ENCODE measurements at regions not wholly inside any gene's neighbourhood (a gene's known extent, or its start where the extent isn't known, plus 50 kb on each side); places are given as distances from the start of the nearest gene placed in this dataset.
"Not testable (repeated sequence)": the region's sequence is repeated elsewhere in the genome, so short reads cannot be mapped to it uniquely, and the experiment has no call there.

GRCh38 chr14:71246539-71246938 is 339.3 kb downstream of the PCNX1 start:
- Histone ChIP-seq H3K9me3 (no peaks in the 10 kb centered on the region), H3K36me3 (no peaks in the 10 kb centered on the region), H3K27me3 (ENCODE audit: low read depth) (no peaks in the 10 kb centered on the region), H3K4me1 (peaks cover 6% of the 10 kb centered on the region), H3K27ac (no peak overlapping the region), H3K4me3 (no peak overlapping the region)
- no peak for DNase-seq
- TF ChIP-seq CTCF (IDR thresholded peaks at IDR 0.05): no peak
- intact Hi-C loops (cut with DNase I): no loop called here
- no peak for ATAC-seq

- no peak overlapping the region for H3K27ac ChIP-seq
- H3K9me3 ChIP-seq: no peaks in the 10 kb centered on the region
- H3K36me3 ChIP-seq: no peaks in the 10 kb centered on the region
- DNase-seq: no peak
- no peak overlapping the region for H3K4me3 ChIP-seq
- ATAC-seq: no peak
- intact Hi-C loops (cut with DNase I): no loop called here
- no peaks in the 10 kb centered on the region for H3K27me3 ChIP-seq (ENCODE audit: low read depth)
- H3K4me1 ChIP-seq: peaks cover 1% of the 10 kb centered on the region
- no peak for TF ChIP-seq CTCF (IDR thresholded peaks at IDR 0.05)
Measured at GRCh38 chr14:71247106-71247505, 339.8 kb downstream of the PCNX1 start.

- ATAC-seq: no peak
- H3K4me1 ChIP-seq: no peaks in the 10 kb centered on the region
Measured at GRCh38 chr14:71248194-71248593, 340.9 kb downstream of the PCNX1 start.

GRCh38 chr14:71250347-71250746 is 343.1 kb downstream of the PCNX1 start:
- no peaks in the 10 kb centered on the region for H3K9me3 ChIP-seq
- ATAC-seq (no peak), DNase-seq (no peak)
- intact Hi-C loops (cut with DNase I): no loop called here
- no peaks in the 10 kb centered on the region for H3K27me3 ChIP-seq (ENCODE audit: low read depth)
- H3K4me3 ChIP-seq: no peak overlapping the region
- no peaks in the 10 kb centered on the region for H3K36me3 ChIP-seq
- H3K4me1 ChIP-seq: no peaks in the 10 kb centered on the region
- H3K27ac ChIP-seq: no peak overlapping the region
- no peak for TF ChIP-seq CTCF (IDR thresholded peaks at IDR 0.05)

More at GRCh38 chr14:71248194-71248593, 340.9 kb downstream of the PCNX1 start:
- H3K4me3 ChIP-seq: no peak overlapping the region
- no peak for DNase-seq
- H3K27ac ChIP-seq: no peak overlapping the region
- no peaks in the 10 kb centered on the region for H3K27me3 ChIP-seq (ENCODE audit: low read depth)
- TF ChIP-seq CTCF (IDR thresholded peaks at IDR 0.05): no peak
- intact Hi-C loops (cut with DNase I): no loop called here
- no peaks in the 10 kb centered on the region for H3K9me3 ChIP-seq
- H3K36me3 ChIP-seq: no peaks in the 10 kb centered on the region

- H3K4me3 ChIP-seq: no peak overlapping the region
- H3K4me1 ChIP-seq: no peaks in the 10 kb centered on the region
- H3K27ac ChIP-seq: no peak overlapping the region
- no peak for TF ChIP-seq CTCF (IDR thresholded peaks at IDR 0.05)
- ATAC-seq: no peak
- no peaks in the 10 kb centered on the region for H3K9me3 ChIP-seq
- intact Hi-C loops (cut with DNase I): no loop called here
- no peaks in the 10 kb centered on the region for H3K27me3 ChIP-seq (ENCODE audit: low read depth)
- no peak for DNase-seq
- H3K36me3 ChIP-seq: no peaks in the 10 kb centered on the region
Measured at GRCh38 chr14:71250791-71251190, 343.5 kb downstream of the PCNX1 start.

- H3K27ac ChIP-seq; DNase-seq; H3K36me3 ChIP-seq; intact Hi-C loops (cut with DNase I); ATAC-seq; H3K4me1 ChIP-seq; H3K27me3 ChIP-seq (ENCODE audit: low read depth); H3K4me3 ChIP-seq: not testable (repeated sequence)
- H3K9me3 ChIP-seq: peaks cover 14% of the 10 kb centered on the region
Measured at GRCh38 chr14:71254091-71254719, 346.9 kb downstream of the PCNX1 start.
